Natural killer cell (primary cell): ENCODE measurements at regions not wholly inside any gene's neighbourhood (a gene's known extent, or its start where the extent isn't known, plus 50 kb on each side); places are given as distances from the start of the nearest gene placed in this dataset.

Source experiments
- ATAC-seq, 3 donors: fragments of 150-1000 bp in 2 of 3; fragments of 200-7000 bp in 1 of 3; cut with Tn5 transposase; 1 replicate in 1 of 3; 2 replicates in 2 of 3; pipeline ENCODE4 v1.10.0; 2021; ENCODE audit warnings: mild to moderate bottlenecking in 2 of 3, moderate library complexity in 2 of 3
- DNase-seq, 2 donors: peaks; one replicate each; pipeline versions ENCODE4 v3.0.0 to v3.0.0-alpha.2; 2013 to 2021; ENCODE audit warnings: mixed read lengths in 1 of 2
- H3K27ac ChIP-seq: one replicate; pipeline ENCODE4 v1.5.1; 2013; ENCODE audit warnings: mild to moderate bottlenecking, low read length
- H3K27me3 ChIP-seq: one replicate; pipeline ENCODE4 v1.6.1; 2013; ENCODE audit warnings: low read length; ENCODE audit not compliant: control insufficient read depth, insufficient read depth
- H3K36me3 ChIP-seq: one replicate; pipeline ENCODE4 v1.6.1; 2013; ENCODE audit warnings: low read length; ENCODE audit not compliant: control insufficient read depth, insufficient read depth
- H3K4me1 ChIP-seq: one replicate; pipeline ENCODE4 v1.6.1; 2013; ENCODE audit warnings: low read length; ENCODE audit not compliant: control insufficient read depth, insufficient read depth
- H3K4me3 ChIP-seq: one replicate; pipeline ENCODE4 v1.5.1; 2013; ENCODE audit warnings: low read length
- H3K9me3 ChIP-seq: one replicate; pipeline ENCODE4 v1.6.1; 2013; ENCODE audit warnings: low read length; ENCODE audit not compliant: control insufficient read depth, insufficient read depth
- H3K27ac Mint-ChIP-seq, 2 donors: one replicate each; pipeline ENCODE4 v1.8.0; 2022; ENCODE audit warnings: mild to moderate bottlenecking in 2 of 2, mixed read lengths in 2 of 2, moderate library complexity in 1 of 2
- H3K27me3 Mint-ChIP-seq, 2 donors: one replicate each; pipeline ENCODE4 v1.8.0; 2022; ENCODE audit warnings: low read depth in 2 of 2, mixed read lengths in 2 of 2
- H3K36me3 Mint-ChIP-seq: one replicate; pipeline ENCODE4 v1.8.0; 2022; ENCODE audit warnings: mixed read lengths
- H3K4me1 Mint-ChIP-seq, 2 donors: one replicate each; pipeline ENCODE4 v1.8.0; 2022; ENCODE audit warnings: mixed read lengths in 2 of 2
- H3K4me3 Mint-ChIP-seq: one replicate; pipeline ENCODE4 v1.8.0; 2022; ENCODE audit warnings: mild to moderate bottlenecking, moderate library complexity, mixed read lengths
- H3K9me3 Mint-ChIP-seq, 2 donors: one replicate each; pipeline ENCODE4 v1.8.0; 2022; ENCODE audit warnings: mixed read lengths in 2 of 2
- WGBS: methylation state at CpG from one replicate; pipeline ENCODE4 v1.1.7; 2013; ENCODE audit warnings: missing lambda C conversion rate; ENCODE audit not compliant: insufficient coverage; 5-methylcytosine and 5-hydroxymethylcytosine counted together
- intact Hi-C: fragments of 100-400 bp; cut with micrococcal nuclease; formaldehyde crosslinking; loops from one replicate; pipeline ENCODE4 v1.14.2; 2022
- TF ChIP-seq, protein P1 (sequence below): fragments of 200-600 bp; IDR thresholded peaks from one replicate; pipeline ENCODE4 v1.8.0; 2022; ENCODE audit warnings: antibody characterized with exemption

DNA sequence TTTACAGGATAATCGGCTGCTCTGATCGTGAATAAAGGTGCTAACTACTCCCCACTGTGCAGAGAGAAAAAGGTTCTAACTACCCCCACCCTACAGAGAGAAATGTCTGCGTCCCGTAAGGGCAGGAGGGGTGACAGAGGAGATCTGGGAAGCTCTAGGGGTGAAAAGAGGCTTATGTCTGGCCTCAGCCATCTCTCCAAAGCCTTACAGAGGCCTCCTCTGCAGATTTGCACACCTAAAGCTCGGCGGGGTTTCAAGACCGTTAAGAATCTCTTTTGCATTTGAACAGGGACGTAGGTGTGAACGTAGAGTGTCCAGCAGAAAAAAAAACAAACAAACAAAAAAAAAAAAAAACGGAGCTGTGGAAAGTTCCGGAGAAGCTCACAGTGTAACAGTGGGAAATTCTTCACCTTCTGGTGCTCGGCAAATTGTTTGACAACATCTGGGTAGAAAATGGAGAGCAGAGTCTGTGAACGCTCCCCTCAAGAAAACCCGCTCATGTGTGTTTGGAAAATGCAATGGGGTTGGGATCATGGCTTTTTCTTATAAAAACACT, 161.0 kb downstream of the SHOX start:
- Histone ChIP-seq H3K36me3 (no peaks in the 10 kb centered on the region), H3K4me3 (no peak overlapping the region), H3K27ac (no peak overlapping the region), H3K9me3 (no peaks in the 10 kb centered on the region), H3K4me1 (no peaks in the 10 kb centered on the region), H3K27me3 (peaks cover 6% of the 10 kb centered on the region)
- ATAC-seq (no peak), DNase-seq (no peak)
- H3K27me3 Mint-ChIP-seq = peaks cover 0 to 16% of the 10 kb centered on the region in 2 donors
- TF ChIP-seq, protein P1, sequence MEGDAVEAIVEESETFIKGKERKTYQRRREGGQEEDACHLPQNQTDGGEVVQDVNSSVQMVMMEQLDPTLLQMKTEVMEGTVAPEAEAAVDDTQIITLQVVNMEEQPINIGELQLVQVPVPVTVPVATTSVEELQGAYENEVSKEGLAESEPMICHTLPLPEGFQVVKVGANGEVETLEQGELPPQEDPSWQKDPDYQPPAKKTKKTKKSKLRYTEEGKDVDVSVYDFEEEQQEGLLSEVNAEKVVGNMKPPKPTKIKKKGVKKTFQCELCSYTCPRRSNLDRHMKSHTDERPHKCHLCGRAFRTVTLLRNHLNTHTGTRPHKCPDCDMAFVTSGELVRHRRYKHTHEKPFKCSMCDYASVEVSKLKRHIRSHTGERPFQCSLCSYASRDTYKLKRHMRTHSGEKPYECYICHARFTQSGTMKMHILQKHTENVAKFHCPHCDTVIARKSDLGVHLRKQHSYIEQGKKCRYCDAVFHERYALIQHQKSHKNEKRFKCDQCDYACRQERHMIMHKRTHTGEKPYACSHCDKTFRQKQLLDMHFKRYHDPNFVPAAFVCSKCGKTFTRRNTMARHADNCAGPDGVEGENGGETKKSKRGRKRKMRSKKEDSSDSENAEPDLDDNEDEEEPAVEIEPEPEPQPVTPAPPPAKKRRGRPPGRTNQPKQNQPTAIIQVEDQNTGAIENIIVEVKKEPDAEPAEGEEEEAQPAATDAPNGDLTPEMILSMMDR = no peak
- no peaks in the 10 kb centered on the region for H3K36me3 Mint-ChIP-seq
- no peak overlapping the region for H3K27ac Mint-ChIP-seq
- H3K9me3 Mint-ChIP-seq = no peaks in the 10 kb centered on the region
- no peak overlapping the region for H3K4me3 Mint-ChIP-seq
- H3K4me1 Mint-ChIP-seq = no peaks in the 10 kb centered on the region
- intact Hi-C loops = no loop called here
- WGBS = 22% methylated on average over 13 of the region's 14 CpGs

DNA sequence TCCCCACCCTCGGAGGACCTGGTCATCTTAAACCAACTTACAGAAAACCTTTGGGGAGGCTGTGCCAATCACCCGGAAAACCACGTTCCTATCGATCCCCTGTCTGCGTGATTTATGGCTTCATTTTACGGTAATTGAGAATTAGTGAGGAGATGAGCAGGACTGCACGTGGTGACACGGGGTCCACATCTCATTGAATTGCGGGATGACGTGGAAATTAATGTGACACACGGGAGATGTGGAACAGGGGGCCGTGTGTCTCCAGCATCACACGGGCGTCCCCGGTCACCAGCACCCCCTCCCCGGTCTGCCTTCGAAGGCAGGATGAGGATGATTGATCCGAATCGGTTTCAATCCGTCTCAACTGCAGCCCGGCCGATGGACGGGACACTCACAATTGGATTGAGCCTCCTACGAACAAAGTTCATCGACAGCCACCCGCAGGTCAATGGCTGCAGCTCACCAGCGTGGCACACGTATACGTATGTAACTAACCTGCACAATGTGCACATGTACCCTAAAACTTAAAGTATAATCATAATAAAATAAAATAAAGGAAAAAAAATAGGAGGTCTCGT, 160.3 kb downstream of the SHOX start:
- WGBS = 29% methylated on average over 27 of the region's 30 CpGs
- H3K27me3 Mint-ChIP-seq = peaks cover 0 to 16% of the 10 kb centered on the region in 2 donors

DNA sequence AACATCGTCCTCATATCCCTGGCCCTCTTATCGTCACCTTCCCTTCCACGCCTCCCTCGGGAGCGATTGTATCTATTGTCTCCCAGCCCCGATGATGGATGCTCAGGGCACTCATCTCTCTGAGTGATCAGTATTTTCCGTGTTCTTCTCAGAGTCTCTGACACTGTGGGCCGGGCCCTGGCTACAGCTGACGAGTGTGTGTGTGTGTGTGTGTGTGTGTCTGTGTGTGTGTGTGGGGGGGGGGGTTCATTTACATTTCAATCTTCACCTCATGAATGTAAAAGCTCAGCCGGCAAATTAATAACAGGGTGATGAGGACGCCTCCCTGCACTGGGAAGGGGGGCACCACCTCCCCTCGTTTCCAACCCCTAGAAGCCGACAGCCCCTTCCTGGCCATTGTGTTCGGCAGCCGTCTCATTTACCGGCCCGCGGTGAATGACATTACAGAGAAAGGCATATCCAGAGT, 159.5 kb downstream of the SHOX start:
- no peaks in the 10 kb centered on the region for H3K36me3 ChIP-seq
- Mint-ChIP-seq H3K27ac (no peak overlapping the region), H3K36me3 (no peaks in the 10 kb centered on the region), H3K9me3 (no peaks in the 10 kb centered on the region), H3K4me1 (no peaks in the 10 kb centered on the region), H3K4me3 (no peak overlapping the region), H3K27me3 (peaks cover 0 to 16% of the 10 kb centered on the region in 2 donors)
- DNase-seq (no peak), ATAC-seq (no peak)
- H3K27ac ChIP-seq = no peak overlapping the region
- H3K9me3 ChIP-seq = no peaks in the 10 kb centered on the region
- no peak overlapping the region for H3K4me3 ChIP-seq
- intact Hi-C loops = no loop called here
- peaks cover 6% of the 10 kb centered on the region for H3K27me3 ChIP-seq
- H3K4me1 ChIP-seq = no peaks in the 10 kb centered on the region
- TF ChIP-seq, protein P1 = no peak
- WGBS = 28% methylated on average over 17 of the region's 18 CpGs

More for the DNA sequence above, 160.3 kb downstream of the SHOX start:
- no peak for ATAC-seq
- TF ChIP-seq, protein P1 = no peak
- Histone ChIP-seq H3K9me3 (no peaks in the 10 kb centered on the region), H3K4me1 (no peaks in the 10 kb centered on the region), H3K36me3 (no peaks in the 10 kb centered on the region), H3K27me3 (peaks cover 6% of the 10 kb centered on the region), H3K27ac (no peak overlapping the region), H3K4me3 (no peak overlapping the region)
- Mint-ChIP-seq H3K4me3 (no peak overlapping the region), H3K36me3 (no peaks in the 10 kb centered on the region), H3K4me1 (no peaks in the 10 kb centered on the region), H3K9me3 (no peaks in the 10 kb centered on the region), H3K27ac (no peak overlapping the region)
- intact Hi-C loops = no loop called here
- no peak for DNase-seq

DNA sequence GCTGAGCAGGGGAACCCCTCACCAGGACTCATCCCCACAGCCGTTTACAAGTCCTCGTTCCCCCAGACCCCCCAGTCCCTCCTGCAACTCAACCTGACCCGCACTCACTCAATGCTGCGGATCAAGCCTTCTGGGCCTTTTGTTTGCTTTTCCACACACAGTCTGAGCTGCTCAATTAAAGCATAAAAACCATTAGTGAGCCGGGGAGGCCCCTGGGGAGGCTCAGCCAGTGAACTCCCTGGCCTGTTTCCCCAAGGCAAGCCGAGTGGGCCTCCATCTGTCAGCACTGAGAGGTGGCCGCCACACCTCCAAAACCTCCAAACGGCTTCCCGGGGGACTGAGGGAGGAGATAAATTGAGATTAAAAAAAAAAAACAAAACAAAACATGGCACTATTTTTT, 158.5 kb downstream of the SHOX start:
- peaks cover 6% of the 10 kb centered on the region for H3K27me3 ChIP-seq
- no peak overlapping the region for H3K4me3 ChIP-seq
- Mint-ChIP-seq H3K36me3 (no peaks in the 10 kb centered on the region), H3K27me3 (peaks cover 0 to 16% of the 10 kb centered on the region in 2 donors), H3K4me1 (no peaks in the 10 kb centered on the region), H3K9me3 (peaks cover 0 to 2% of the 10 kb centered on the region in 2 donors), H3K4me3 (no peak overlapping the region), H3K27ac (no peak overlapping the region)
- H3K9me3 ChIP-seq = no peaks in the 10 kb centered on the region
- intact Hi-C loops = no loop called here
- no peaks in the 10 kb centered on the region for H3K36me3 ChIP-seq
- 55% methylated on average over 7 of the region's 9 CpGs for WGBS
- no peak for ATAC-seq
- no peak overlapping the region for H3K27ac ChIP-seq
- no peak for DNase-seq
- no peaks in the 10 kb centered on the region for H3K4me1 ChIP-seq
- TF ChIP-seq, protein P1 = no peak
